Astrocyte of the cerebellum (primary cell): ENCODE measurements at regions not wholly inside any gene's neighbourhood (a gene's known extent, or its start where the extent isn't known, plus 50 kb on each side); places are given as distances from the start of the nearest gene placed in this dataset.

Experiments used
- DNase-seq: peaks from one replicate; pipeline ENCODE4 v3.0.0-alpha.2; 2011; ENCODE audit warnings: low read depth
- H3K4me3 ChIP-seq: 2 replicates; pipeline ENCODE4 v1.5.1; 2011; ENCODE audit warnings: mild to moderate bottlenecking, low read depth, low read length, moderate library complexity
- in situ Hi-C: cut with HindIII; loops from 2 replicates; pipeline ENCODE4 v1.10.0; 2017; ENCODE audit warnings: low sequenced_read_pairs
- TF ChIP-seq, protein P1 (sequence below): IDR thresholded peaks from 2 replicates; pipeline ENCODE4 v1.5.1; 2012; ENCODE audit warnings: low read length, low read depth, moderate library complexity, mild to moderate bottlenecking; ENCODE audit errors: missing control alignments

DNA sequence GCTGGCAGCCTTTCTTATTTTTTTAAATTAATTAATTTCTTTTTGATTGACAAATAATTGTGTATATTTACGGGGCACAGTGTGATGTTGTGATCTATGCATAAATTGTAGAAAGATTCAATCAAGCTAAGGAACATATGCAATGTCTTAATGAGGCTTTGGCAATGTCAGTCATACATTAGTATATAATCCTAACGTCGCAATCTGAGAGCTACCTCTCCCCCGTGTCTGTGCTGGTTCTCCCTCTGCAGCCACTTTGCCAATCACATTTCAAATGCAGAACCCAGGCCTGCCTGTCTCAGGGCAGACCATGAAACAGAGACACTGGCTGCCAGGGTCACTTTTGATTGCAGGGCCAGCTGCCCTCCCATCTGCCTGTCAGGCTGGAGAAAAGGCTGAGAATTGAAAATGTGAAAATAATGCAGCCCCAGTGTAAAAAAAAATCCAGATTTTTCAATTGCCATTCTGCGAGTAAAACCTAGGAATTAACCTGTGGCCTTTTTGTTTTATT, 56.3 kb downstream of the SLC24A2 start:
- TF ChIP-seq, protein P1, sequence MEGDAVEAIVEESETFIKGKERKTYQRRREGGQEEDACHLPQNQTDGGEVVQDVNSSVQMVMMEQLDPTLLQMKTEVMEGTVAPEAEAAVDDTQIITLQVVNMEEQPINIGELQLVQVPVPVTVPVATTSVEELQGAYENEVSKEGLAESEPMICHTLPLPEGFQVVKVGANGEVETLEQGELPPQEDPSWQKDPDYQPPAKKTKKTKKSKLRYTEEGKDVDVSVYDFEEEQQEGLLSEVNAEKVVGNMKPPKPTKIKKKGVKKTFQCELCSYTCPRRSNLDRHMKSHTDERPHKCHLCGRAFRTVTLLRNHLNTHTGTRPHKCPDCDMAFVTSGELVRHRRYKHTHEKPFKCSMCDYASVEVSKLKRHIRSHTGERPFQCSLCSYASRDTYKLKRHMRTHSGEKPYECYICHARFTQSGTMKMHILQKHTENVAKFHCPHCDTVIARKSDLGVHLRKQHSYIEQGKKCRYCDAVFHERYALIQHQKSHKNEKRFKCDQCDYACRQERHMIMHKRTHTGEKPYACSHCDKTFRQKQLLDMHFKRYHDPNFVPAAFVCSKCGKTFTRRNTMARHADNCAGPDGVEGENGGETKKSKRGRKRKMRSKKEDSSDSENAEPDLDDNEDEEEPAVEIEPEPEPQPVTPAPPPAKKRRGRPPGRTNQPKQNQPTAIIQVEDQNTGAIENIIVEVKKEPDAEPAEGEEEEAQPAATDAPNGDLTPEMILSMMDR: no peak
- DNase-seq: no peak
- in situ Hi-C loops: no loop called here
- H3K4me3 ChIP-seq: no peak overlapping the region

DNA sequence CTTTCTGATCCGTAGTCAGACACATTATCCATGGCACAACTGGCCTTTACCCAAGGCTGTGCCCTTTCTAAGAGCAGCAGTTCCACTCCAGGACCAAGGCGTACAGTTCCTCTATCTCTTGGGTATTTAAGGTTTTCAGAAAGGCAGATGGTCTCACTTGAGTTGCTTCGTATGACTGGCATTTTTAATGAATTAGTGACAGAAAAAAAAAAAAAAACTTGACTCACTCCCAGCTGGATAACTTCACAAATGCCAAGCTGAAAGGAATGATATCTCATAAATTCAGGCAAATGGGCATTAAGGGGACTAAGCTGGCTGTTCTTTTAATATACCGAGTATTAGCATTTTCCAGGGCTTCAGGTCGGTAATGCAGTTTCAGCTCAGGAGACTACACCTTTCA, 60.7 kb downstream of the SLC24A2 start:
- H3K4me3 ChIP-seq: no peak overlapping the region
- TF ChIP-seq, protein P1: no peak
- in situ Hi-C loops: no loop called here
- DNase-seq: no peak

DNA sequence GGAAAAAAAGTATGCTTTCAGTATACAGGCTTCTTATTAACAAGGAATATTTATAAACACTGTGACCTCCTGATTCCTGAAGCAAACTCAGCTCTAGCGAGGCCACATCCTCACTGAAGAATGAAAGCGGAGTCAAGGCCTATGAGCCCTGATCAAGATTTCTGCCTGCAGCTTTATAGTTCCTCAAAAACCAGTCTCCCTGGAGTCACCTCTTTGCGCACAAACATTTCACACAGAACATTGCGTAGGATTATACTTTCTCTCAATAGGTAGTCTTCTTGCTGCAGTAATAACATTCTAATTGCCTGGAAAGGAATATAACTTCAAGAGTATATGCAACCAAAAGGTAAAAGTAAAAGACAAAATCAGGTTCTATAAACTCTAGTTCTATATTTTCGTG, 62.9 kb downstream of the SLC24A2 start:
- TF ChIP-seq, protein P1: no peak
- no peak for DNase-seq
- no peak overlapping the region for H3K4me3 ChIP-seq
- in situ Hi-C loops: no loop called here

DNA sequence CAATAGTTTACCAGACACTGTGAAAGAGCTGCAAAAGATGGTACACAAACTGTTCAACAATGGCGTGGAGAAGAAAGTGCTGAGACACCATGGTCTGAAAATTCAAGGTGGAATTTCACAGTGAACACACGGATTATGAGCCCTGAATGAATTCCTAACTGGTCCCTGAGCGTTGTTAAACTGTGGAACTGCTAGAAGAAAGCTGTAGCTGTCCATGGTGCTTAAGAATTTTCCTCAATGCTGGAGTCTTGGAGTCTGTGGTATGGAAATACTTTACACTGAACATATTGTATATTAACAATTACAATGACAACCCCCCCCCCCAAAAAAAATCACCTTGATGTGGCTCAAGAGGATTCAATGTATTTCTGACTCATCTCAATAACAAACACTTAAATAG, 68.5 kb downstream of the SLC24A2 start:
- no peak overlapping the region for H3K4me3 ChIP-seq
- in situ Hi-C loops: no loop called here
- TF ChIP-seq, protein P1: no peak
- peak; percentile 28 for DNase-seq

DNA sequence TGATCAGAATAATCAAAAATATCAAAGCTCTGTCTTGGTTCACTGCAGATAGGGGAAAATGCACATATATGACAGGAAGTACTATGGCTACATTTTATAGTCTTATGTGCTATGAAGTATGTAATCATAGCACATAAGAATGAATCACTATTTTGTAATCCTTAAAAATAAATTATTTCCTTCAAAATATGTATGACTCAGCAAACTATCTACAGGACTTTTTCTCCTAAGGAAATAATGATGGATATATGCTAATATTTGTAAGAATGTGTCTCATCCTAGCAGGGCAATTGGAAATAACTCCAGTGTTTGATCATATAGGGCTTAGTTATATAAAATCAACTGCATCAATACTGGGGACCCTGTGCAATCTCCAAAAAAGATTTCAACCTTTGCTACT, 85.1 kb downstream of the SLC24A2 start:
- DNase-seq: no peak
- TF ChIP-seq, protein P1: no peak
- H3K4me3 ChIP-seq: no peak overlapping the region
- in situ Hi-C loops: no loop called here

DNA sequence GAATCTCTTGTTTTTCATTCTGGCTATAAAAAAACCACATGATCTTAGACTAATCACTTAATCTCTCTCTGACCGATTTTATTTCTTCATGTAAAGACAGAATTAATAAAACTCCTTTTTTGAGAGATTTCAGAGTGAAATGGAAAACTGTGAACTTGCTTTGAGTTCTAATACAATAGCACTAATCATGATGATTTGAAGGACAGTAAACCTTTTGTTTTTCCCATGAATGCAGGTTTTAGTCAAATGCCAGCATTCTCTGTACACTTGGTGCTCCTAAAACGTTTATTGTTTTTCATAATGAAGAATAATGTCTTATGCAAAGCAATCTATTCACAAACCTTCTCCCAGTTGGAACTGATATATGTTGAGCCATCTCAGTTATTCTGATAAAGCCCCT, 86.8 kb downstream of the SLC24A2 start:
- TF ChIP-seq, protein P1: no peak
- in situ Hi-C loops: no loop called here
- no peak for DNase-seq
- H3K4me3 ChIP-seq: no peak overlapping the region

DNA sequence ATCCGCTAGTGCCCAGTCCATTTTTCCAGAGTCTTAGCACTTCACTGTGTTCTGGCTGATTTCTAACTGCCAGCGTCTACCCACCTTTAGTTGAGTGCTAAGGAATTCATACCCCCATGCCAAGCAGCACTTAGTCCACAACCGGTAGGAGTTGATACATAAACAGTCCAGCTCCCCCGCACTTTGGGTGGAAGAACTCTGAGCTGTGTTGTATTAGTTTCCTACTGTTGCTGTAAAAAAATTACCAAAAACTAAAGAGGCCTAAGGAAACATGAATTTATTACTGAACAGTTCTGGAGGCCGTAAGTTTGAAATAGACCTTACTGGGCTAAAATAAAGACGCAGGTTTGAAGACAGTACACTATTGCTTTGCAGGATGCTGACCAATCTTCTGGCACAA, 87.6 kb downstream of the SLC24A2 start:
- TF ChIP-seq, protein P1: no peak
- in situ Hi-C loops: no loop called here
- H3K4me3 ChIP-seq: no peak overlapping the region
- DNase-seq: no peak
